ENCODE measurements at regions not wholly inside any gene's neighbourhood (a gene's known extent, or its start where the extent isn't known, plus 50 kb on each side); places are given as distances from the start of the nearest gene placed in this dataset.

DNA sequence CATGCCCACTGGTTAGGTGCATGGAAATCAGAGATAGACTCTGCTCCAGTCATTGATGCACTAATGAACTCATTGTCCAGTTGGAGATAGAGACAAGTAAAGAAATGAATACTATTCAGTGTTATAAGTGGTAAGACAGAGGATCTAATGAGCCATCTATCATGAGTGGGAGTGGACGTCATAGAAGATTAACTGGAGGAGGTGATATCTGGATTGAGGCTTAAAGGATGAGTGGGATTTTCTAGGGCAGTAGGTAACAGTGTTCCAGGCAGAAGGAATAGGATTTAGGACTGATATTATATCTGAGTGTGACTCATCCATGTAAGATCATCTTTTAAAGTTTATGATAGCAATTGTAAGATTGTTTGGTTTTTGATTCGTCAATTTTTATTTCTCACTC is 152.2 kb upstream of the CSNK1A1L start:
- TF ChIP-seq ZNF274 (IDR thresholded peaks at IDR 0.05; ENCODE audit: low read depth, low read length): no peak
- H3K4me3 ChIP-seq (ENCODE audit: low read length): no peak overlapping the region

GRCh38 chr13:37257051-37257450 is 151.6 kb upstream of the CSNK1A1L start:
- no peak for TF ChIP-seq ZNF274 (IDR thresholded peaks at IDR 0.05; ENCODE audit: low read depth, low read length)
- no peak overlapping the region for H3K4me3 ChIP-seq (ENCODE audit: low read length)

GRCh38 chr13:37241786-37242185 is 136.3 kb upstream of the CSNK1A1L start:
- H3K4me3 ChIP-seq (ENCODE audit: low read length): no peak overlapping the region
- TF ChIP-seq ZNF274 (IDR thresholded peaks at IDR 0.05; ENCODE audit: low read depth, low read length): no peak

GRCh38 chr13:37230346-37230745 is 124.9 kb upstream of the CSNK1A1L start:
- H3K4me3 ChIP-seq (ENCODE audit: low read length): no peak overlapping the region
- TF ChIP-seq ZNF274 (IDR thresholded peaks at IDR 0.05; ENCODE audit: low read depth, low read length): no peak

GRCh38 chr13:37229931-37230330 is 124.5 kb upstream of the CSNK1A1L start:
- no peak for TF ChIP-seq ZNF274 (IDR thresholded peaks at IDR 0.05; ENCODE audit: low read depth, low read length)
- no peak overlapping the region for H3K4me3 ChIP-seq (ENCODE audit: low read length)

GRCh38 chr13:37226971-37227370 is 121.5 kb upstream of the CSNK1A1L start:
- no peak for TF ChIP-seq ZNF274 (IDR thresholded peaks at IDR 0.05; ENCODE audit: low read depth, low read length)
- no peak overlapping the region for H3K4me3 ChIP-seq (ENCODE audit: low read length)

DNA sequence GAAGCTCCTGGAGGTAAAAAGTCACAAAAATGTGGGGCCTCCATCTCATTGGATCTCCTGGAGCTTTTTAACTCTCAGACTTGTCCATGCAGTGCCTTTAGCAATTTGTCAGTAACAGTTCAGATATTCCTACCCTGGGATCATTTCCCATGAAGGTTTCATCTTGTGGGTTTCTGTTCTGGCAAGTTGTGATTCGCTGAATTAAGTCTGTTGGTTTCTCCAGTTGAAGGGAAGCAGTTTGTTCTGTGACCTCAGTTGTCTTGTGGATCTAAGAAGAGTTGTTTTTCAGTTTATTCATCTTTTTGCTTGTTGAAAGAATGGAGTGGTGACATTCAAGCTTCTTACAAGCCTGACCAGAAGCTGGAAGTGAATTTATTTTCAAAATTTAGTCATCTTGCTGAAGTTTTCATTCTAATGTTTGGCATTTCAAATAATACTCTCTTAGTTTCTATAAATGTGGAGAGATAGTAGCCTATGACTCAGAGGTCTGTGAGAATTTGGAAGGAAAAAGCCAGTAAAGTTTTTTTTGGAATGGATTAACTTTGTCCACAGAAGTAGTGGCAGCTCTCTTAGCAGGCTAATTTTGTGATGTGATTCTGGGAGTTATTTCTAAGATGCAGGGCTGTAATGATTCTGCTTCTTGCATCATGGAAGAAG is 120.1 kb upstream of the CSNK1A1L start:
- no peak overlapping the region for H3K4me3 ChIP-seq (ENCODE audit: low read length)
- TF ChIP-seq ZNF274 (IDR thresholded peaks at IDR 0.05; ENCODE audit: low read depth, low read length): no peak

- no peak for TF ChIP-seq ZNF274 (IDR thresholded peaks at IDR 0.05; ENCODE audit: low read depth, low read length)
- no peak overlapping the region for H3K4me3 ChIP-seq (ENCODE audit: low read length)
Measured at GRCh38 chr13:37216331-37216730, 110.9 kb upstream of the CSNK1A1L start.

GRCh38 chr13:37212826-37213225 is 107.4 kb upstream of the CSNK1A1L start:
- no peak for TF ChIP-seq ZNF274 (IDR thresholded peaks at IDR 0.05; ENCODE audit: low read depth, low read length)

DNA sequence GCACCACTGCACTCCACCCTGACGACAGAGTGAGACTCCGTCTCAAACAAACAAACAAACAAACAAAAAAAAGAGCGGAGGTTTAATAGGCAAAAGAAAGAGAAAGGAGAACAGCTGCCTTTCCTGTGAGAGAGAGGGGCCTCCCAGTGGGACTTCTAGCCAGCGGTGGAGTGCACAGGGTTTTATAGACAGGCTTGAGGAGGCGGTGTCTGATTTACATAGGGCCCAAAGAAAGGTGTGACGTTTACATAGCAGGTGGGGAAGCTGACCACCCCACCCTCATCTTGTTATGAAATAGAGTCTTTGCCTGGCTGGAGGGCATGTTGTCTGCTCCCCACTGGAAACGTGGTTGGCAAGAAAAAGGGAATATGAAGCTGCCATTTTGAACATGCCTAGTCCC is 106.0 kb upstream of the CSNK1A1L start:
- no peak for TF ChIP-seq ZNF274 (IDR thresholded peaks at IDR 0.05; ENCODE audit: low read depth, low read length)
- no peak overlapping the region for H3K4me3 ChIP-seq (ENCODE audit: low read length)

More at GRCh38 chr13:37212826-37213225, 107.4 kb upstream of the CSNK1A1L start:
- no peak overlapping the region for H3K4me3 ChIP-seq (ENCODE audit: low read length)

DNA sequence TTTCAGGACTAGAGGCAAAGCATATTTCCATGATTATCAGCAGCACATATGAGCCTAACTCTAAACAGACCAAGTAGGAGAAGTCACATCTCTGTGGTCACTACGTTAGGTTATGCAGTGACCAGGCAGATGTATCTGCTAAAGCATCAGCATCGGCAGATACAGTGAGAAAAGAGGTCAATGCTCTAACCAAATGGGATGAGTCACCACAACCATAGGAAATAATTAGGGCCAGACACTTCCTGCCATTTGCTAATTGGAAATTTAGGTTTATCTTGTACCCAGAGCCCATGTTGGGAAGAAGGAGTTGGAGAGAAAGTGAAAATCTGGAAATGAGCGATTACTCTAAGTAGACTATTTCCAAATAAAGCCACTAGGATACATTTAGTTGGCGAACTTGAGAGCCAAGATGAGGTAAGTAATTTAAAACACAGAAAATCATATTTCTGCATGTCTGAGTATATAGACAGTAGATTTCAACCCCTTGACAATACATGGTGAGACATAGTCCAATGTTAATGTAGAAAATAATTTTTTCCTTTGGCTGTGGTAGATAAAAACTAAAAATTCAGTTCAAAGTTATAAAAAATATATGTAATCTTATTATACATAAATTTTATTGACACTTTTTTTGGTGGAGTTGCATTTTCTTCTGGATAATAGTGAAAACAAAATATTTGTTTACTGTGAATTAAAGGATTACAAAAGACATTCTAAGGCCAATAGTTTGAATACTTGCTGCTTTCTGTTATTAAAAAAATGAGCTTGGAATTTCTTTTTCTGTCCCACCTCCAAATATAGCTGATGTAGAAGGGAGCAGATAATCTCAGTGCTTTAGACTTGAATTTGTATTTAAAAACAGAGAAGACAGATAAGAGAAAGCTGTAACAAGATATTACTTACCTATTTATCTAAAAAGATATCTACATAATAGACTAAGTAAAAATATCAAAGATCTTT is 104.4 kb upstream of the CSNK1A1L start:
- H3K4me3 ChIP-seq (ENCODE audit: low read length): no peak overlapping the region
- TF ChIP-seq ZNF274 (IDR thresholded peaks at IDR 0.05; ENCODE audit: low read depth, low read length): no peak

DNA sequence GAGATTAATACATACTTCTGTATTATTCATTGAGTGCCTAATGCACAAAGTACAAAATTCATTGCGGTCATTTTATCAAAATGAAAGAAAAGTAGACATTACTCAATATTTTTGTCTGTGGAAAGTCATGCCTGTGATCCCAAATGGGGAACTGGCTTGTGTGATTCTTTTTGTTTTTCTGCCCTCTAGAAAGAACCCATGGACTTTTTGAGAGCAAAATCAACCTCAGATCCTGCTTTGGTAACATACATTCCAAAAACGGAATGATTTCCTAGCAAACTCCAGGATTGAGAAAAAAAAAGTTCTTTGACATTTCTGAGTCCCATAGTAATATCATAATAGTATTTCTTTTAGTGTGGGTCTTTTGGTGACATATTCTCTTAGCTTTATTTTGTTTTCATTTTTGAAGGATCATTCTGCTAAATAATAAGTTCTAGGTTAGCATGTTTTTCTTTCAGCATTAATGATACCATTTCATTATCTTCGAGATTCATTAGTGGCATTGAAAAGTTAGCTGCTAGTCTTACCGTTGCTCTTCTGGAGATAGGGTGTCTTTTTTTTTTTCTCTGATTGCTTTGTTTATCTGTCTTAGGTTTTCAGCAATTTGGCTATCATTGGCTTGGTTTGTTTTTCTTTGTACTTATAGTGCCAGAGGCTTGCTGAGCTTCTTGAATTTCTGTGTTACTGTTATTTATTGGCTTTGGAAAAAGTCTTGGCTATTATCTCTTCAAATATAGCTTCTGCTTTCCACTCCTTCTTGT is 102.4 kb upstream of the CSNK1A1L start:
- TF ChIP-seq ZNF274 (IDR thresholded peaks at IDR 0.05; ENCODE audit: low read depth, low read length): no peak
- no peak overlapping the region for H3K4me3 ChIP-seq (ENCODE audit: low read length)

DNA sequence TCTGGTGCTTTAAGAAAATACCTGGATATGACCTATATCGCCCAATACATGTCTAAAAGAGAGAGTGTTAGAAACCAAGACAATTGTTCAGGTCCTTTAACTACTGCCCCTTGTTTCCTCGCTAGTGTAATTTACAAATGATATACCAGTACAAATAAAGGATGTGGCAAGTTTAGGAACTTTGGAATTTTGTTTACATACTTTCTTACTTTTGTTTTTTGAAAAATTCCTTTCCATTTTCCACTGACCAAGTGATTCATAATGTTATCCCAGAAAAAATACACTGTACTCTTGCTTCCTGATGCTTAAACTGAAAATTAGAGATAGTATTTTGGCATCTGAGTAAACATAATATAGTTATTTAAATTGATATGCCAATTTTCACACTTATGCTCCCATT is 96.8 kb upstream of the CSNK1A1L start:
- no peak overlapping the region for H3K4me3 ChIP-seq (ENCODE audit: low read length)
- no peak for TF ChIP-seq ZNF274 (IDR thresholded peaks at IDR 0.05; ENCODE audit: low read depth, low read length)

- TF ChIP-seq ZNF274 (IDR thresholded peaks at IDR 0.05; ENCODE audit: low read depth, low read length): no peak
- no peak overlapping the region for H3K4me3 ChIP-seq (ENCODE audit: low read length)
Measured at GRCh38 chr13:37201081-37201480, 95.6 kb upstream of the CSNK1A1L start.

Data from GM08714 (cell line).